ENCODE measurements at regions not wholly inside any gene's neighbourhood (a gene's known extent, or its start where the extent isn't known, plus 50 kb on each side); places are given as distances from the start of the nearest gene placed in this dataset.

- TF ChIP-seq CTCF (IDR thresholded peaks at IDR 0.05) = no peak
- no peak overlapping the region for H3K4me3 Mint-ChIP-seq
- no peaks in the 10 kb centered on the region for H3K36me3 Mint-ChIP-seq (ENCODE audit: low read depth)
- H3K27me3 Mint-ChIP-seq = no peaks in the 10 kb centered on the region
- Histone ChIP-seq H3K4me3 (ENCODE audit: low read length) (no peak overlapping the region), H3K9me3 (ENCODE audit: control insufficient read depth in 1 of 2, insufficient read depth in 1 of 2, low read length in 2 of 2) (peaks cover 0 to 8% of the 10 kb centered on the region in 2 experiments), H3K27me3 (ENCODE audit: control insufficient read depth in 1 of 2, insufficient read depth in 2 of 2, low read length in 2 of 2) (no peaks in the 10 kb centered on the region), H3K36me3 (ENCODE audit: insufficient read depth, low read length) (no peaks in the 10 kb centered on the region), H3K4me1 (ENCODE audit: insufficient read depth, low read length) (no peaks in the 10 kb centered on the region), H3K27ac (ENCODE audit: low read depth in 1 of 2, low read length in 2 of 2) (no peak overlapping the region)
- DNase-seq (no peak), ATAC-seq (ENCODE audit: poor library complexity) (no peak)
- CTCF ChIA-PET = no interaction called here
- no peaks in the 10 kb centered on the region for H3K4me1 Mint-ChIP-seq (ENCODE audit: low read depth)
- no peaks in the 10 kb centered on the region for H3K9me3 Mint-ChIP-seq
- H3K27ac Mint-ChIP-seq = no peak overlapping the region
- intact Hi-C loops (cut with DNase I, micrococcal nuclease) = no loop called here
- POLR2A ChIA-PET = no interaction called here
Observed at GRCh38 chr7:85520175-85520574, 333.3 kb upstream of the SEMA3D start.

GRCh38 chr7:85516675-85517074 is 329.8 kb upstream of the SEMA3D start:
- ChIA-PET POLR2A (no interaction called here), CTCF (no interaction called here)
- H3K9me3 Mint-ChIP-seq = peaks cover 2% of the 10 kb centered on the region
- no peaks in the 10 kb centered on the region for H3K4me1 ChIP-seq (ENCODE audit: insufficient read depth, low read length)
- H3K27me3 Mint-ChIP-seq = no peaks in the 10 kb centered on the region
- H3K36me3 ChIP-seq (ENCODE audit: insufficient read depth, low read length) = no peaks in the 10 kb centered on the region
- H3K27me3 ChIP-seq (ENCODE audit: control insufficient read depth in 1 of 2, insufficient read depth in 2 of 2, low read length in 2 of 2) = no peaks in the 10 kb centered on the region
- no peak for TF ChIP-seq CTCF (IDR thresholded peaks at IDR 0.05)
- no peak overlapping the region for H3K4me3 Mint-ChIP-seq
- ATAC-seq (ENCODE audit: poor library complexity) (no peak), DNase-seq (no peak)
- intact Hi-C loops (cut with DNase I, micrococcal nuclease) = no loop called here
- H3K9me3 ChIP-seq (ENCODE audit: control insufficient read depth in 1 of 2, insufficient read depth in 1 of 2, low read length in 2 of 2) = peaks cover 0 to 5% of the 10 kb centered on the region in 2 experiments
- no peak overlapping the region for H3K27ac Mint-ChIP-seq
- no peaks in the 10 kb centered on the region for H3K4me1 Mint-ChIP-seq (ENCODE audit: low read depth)
- H3K4me3 ChIP-seq (ENCODE audit: low read length) = no peak overlapping the region
- H3K27ac ChIP-seq (ENCODE audit: low read depth in 1 of 2, low read length in 2 of 2) = no peak overlapping the region
- no peaks in the 10 kb centered on the region for H3K36me3 Mint-ChIP-seq (ENCODE audit: low read depth)

- POLR2A ChIA-PET = no interaction called here
Observed at GRCh38 chr7:85512790-85513189, 325.9 kb upstream of the SEMA3D start.

More at GRCh38 chr7:85512790-85513189, 325.9 kb upstream of the SEMA3D start:
- Histone ChIP-seq H3K4me3 (ENCODE audit: low read length) (no peak overlapping the region), H3K27ac (ENCODE audit: low read depth in 1 of 2, low read length in 2 of 2) (no peak overlapping the region), H3K27me3 (ENCODE audit: control insufficient read depth in 1 of 2, insufficient read depth in 2 of 2, low read length in 2 of 2) (no peaks in the 10 kb centered on the region), H3K9me3 (ENCODE audit: control insufficient read depth in 1 of 2, insufficient read depth in 1 of 2, low read length in 2 of 2) (no peaks in the 10 kb centered on the region), H3K4me1 (ENCODE audit: insufficient read depth, low read length) (no peaks in the 10 kb centered on the region), H3K36me3 (ENCODE audit: insufficient read depth, low read length) (no peaks in the 10 kb centered on the region)
- no peak for DNase-seq
- Mint-ChIP-seq H3K4me1 (ENCODE audit: low read depth) (no peaks in the 10 kb centered on the region), H3K4me3 (no peak overlapping the region), H3K36me3 (ENCODE audit: low read depth) (no peaks in the 10 kb centered on the region), H3K27me3 (no peaks in the 10 kb centered on the region), H3K9me3 (peaks cover 6% of the 10 kb centered on the region), H3K27ac (no peak overlapping the region)
- CTCF ChIA-PET = no interaction called here
- TF ChIP-seq CTCF (IDR thresholded peaks at IDR 0.05) = no peak
- intact Hi-C loops (cut with DNase I, micrococcal nuclease) = no loop called here
- no peak for ATAC-seq (ENCODE audit: poor library complexity)

Measured in CD4-positive, alpha-beta T cell (primary cell).